GM12873 (cell line): ENCODE measurements at regions not wholly inside any gene's neighbourhood (a gene's known extent, or its start where the extent isn't known, plus 50 kb on each side); places are given as distances from the start of the nearest gene placed in this dataset.

ENCODE experiments used
- TF ChIP-seq, protein P1 (sequence below): IDR thresholded peaks from 2 replicates; pipeline ENCODE4 v1.5.1; 2012; ENCODE audit warnings: low read depth, mild to moderate bottlenecking, moderate library complexity, low read length, control low read depth; ENCODE audit not compliant: insufficient read depth; ENCODE audit errors: missing control alignments

DNA sequence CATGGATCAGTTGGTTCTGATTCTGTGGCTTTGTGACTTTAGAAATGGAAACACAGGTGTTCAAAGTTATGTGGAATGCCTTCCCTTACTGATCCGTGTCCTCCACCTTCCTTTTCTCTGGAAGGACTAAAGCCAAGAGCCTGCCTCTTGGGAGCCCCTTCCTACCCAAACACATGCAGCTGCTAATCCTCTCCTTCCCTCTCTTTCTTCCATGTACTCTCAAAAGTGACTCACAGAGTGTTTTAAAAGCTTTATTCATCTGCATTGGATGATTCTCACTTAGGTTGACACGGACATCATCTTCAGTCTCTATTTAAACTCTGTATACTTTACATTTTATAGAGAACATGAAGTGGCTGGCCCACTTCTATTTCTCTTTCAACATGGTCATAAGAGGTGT, 856.5 kb upstream of the ARPP21 start:
- TF ChIP-seq, protein P1, sequence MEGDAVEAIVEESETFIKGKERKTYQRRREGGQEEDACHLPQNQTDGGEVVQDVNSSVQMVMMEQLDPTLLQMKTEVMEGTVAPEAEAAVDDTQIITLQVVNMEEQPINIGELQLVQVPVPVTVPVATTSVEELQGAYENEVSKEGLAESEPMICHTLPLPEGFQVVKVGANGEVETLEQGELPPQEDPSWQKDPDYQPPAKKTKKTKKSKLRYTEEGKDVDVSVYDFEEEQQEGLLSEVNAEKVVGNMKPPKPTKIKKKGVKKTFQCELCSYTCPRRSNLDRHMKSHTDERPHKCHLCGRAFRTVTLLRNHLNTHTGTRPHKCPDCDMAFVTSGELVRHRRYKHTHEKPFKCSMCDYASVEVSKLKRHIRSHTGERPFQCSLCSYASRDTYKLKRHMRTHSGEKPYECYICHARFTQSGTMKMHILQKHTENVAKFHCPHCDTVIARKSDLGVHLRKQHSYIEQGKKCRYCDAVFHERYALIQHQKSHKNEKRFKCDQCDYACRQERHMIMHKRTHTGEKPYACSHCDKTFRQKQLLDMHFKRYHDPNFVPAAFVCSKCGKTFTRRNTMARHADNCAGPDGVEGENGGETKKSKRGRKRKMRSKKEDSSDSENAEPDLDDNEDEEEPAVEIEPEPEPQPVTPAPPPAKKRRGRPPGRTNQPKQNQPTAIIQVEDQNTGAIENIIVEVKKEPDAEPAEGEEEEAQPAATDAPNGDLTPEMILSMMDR: no peak

DNA sequence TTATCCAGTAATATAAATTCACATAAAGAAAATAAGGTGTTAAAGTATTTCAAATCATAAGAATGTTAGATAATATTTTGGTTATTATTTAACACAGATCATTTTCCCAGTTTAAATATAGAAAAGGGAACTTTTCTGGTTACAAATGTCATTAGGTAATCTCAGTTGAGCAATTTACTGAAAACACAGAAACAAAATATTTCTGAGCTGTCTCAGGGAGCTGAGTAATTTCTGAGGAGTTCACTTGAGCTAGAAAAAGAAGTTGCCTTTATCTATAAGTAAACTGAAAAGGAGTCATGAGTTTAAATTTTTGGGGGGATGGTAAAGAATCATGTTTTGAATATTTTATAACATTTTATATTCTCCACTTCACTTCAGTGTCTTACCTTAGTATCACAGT, 855.4 kb upstream of the ARPP21 start:
- TF ChIP-seq, protein P1: no peak

DNA sequence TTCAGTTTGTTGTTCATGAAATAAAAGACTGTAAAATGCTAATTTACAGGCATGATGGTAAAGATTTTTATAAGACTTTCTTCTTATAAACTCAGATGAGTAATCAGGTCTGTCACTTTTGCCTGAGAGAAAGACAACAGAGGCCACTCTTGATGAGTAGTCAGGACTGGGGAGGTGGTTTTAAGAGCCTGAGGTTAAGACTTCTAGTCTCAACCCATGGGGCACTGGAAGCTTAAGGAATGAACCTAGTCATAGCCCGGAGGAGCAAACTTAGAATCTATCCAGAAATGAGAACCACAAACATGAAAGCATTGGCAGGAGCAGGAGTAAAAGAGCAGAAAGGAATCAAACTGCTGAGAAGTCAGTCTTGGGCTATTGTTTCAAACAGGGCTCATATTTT, 846.3 kb upstream of the ARPP21 start:
- TF ChIP-seq, protein P1: no peak

DNA sequence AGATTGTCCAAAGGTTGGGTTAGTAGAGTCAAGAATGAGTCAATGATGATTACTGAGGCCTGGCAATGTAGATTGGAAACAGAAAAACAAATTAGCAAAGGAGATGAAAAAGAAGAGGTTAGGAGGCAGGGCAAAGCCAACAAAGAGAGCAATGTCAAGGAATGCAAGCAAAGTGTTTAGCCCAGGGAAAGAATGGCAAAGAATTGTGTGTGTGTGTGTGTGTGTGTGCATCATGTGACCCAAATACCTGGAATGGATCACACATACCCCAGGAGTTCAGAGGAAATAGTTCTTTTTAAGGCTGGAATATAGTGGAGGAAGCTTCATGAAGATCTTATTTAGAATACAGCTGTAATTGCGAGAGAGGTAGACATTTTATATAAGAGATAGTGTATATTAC, 831.7 kb upstream of the ARPP21 start:
- TF ChIP-seq, protein P1: no peak

DNA sequence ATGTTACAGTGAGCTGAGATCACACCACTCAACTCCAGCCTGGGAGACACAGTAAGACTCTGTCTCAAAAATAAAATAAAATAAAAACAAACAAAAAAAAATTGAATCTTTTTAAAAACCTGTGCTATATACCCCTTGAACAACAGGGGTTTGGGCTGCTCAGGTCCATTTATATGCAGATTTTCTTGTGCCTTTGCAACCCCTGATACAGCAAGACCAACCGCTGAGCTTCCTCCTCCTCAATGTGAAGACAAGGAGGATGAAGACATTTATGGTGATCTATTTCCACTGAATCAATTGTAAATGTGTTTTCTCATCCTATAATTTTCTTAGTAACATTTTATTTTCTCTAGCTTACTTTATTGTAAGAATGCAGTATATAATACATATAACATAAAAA, 831.0 kb upstream of the ARPP21 start:
- TF ChIP-seq, protein P1: no peak

GRCh38 chr3:34828847-34829246, 810.5 kb upstream of the ARPP21 start:
- TF ChIP-seq, protein P1: no peak

DNA sequence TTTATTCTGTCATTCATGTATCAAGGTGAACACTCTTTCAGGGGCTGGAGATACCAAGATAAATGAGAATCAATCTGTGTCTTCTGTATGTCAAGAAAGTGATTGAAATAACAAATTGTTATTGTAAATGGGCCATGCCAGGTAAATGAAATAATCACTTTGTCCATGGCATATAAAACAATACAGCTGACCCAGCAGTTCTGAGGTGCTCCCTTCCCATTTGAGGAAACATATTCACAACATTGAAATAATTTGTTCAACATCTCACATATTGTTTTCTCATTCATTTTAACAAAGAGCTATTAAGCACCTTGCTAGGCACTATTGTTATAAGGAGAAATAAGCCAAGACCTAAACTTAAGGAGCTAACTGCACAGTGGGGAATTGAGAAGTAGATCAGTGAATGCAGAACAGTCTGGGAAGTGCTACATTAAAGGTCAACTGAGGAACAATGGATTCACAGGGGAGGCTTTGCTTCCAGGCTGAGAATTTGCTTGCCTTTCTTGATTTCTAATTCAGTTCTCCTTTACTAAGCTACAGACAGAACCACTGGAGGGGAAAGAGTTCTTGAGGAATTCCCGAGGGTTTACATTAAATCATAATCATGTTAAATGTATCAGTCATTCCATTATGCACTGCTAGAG, 806.3 kb upstream of the ARPP21 start:
- TF ChIP-seq, protein P1: no peak
